GM12872 (cell line): ENCODE measurements at regions not wholly inside any gene's neighbourhood (a gene's known extent, or its start where the extent isn't known, plus 50 kb on each side); places are given as distances from the start of the nearest gene placed in this dataset.

Experiments
- CTCF ChIP-seq: IDR thresholded peaks from 3 replicates; pipeline ENCODE4 v1.5.1; 2011; ENCODE audit warnings: low read depth, mild to moderate bottlenecking, low read length, moderate library complexity; ENCODE audit not compliant: insufficient read depth

- TF ChIP-seq CTCF = no peak
These were observed 124.7 kb upstream of the CPEB2 start for GRCh38 chr4:14877246-14878225.

GRCh38 chr4:14878681-14879080 lies 123.6 kb upstream of the CPEB2 start:
- TF ChIP-seq CTCF = no peak

- TF ChIP-seq CTCF = no peak
These were observed 122.6 kb upstream of the CPEB2 start for GRCh38 chr4:14879683-14880082.

DNA sequence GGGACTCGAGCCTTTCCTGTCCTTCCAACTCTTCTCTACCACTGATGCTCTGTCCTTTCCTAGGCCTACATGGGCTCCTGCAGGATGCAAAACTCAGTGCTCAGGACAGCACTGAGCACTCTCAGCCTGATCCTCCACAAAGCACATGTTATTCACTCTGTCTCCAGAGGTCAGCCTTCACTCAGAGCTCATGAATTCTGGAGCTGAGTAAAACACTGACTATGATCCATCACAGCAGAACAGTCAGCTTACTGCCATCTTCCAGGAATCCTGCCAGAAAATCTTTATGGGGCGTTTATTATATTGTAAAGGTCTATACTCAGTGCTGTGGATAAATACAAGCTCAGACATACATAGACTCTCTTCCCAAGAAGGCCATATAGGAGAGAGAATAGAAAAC lies 121.5 kb upstream of the CPEB2 start:
- TF ChIP-seq CTCF = no peak

DNA sequence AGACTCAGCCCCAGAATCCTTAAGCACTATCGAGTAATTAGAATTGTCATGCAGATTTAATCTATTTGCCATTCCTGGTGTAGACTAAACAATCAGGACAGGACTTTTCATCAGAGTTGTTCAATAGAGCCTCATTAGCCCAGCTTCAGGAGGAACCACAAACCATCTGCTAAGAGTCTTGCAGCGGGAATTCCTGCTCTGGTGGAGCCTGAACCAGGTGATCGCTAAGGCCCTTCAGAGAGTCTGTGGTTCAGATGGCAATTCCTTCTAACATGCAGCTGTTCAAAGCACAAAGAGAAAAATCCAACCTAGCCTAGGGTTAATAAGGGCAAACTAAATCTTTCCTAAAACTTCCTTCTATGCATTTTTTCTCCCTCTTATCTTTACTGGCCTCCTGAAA lies 119.1 kb upstream of the CPEB2 start:
- TF ChIP-seq CTCF = no peak

- TF ChIP-seq CTCF = no peak
These were observed 118.6 kb upstream of the CPEB2 start for GRCh38 chr4:14883661-14884060.

DNA sequence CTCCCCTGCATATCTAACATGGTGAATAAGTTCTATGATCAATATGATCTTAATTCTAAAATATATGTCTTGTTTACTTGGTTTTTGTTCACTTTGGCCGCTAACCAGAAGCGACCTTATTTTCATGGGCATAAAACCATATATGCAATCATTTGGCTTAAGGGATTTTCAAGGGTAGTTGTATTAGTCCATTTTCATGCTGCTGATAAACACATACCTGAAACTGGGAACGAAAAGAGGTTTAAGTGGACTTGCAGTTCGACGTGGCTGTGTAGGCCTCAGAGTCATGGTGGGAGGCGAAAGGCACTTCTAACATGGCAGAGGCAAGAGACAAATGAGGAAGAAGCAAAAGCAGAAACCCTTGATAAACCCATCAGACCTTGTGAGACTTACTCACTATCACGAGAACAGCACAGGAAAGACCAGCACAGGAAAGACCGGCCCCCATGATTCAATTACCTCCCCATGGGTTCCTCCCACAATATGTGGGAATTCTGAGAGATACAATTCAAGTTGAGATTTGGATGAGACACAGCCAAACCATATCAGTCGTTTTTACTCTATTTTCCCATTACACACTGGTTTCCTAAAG lies 114.3 kb upstream of the CPEB2 start:
- no peak for TF ChIP-seq CTCF
